ENCODE measurements at regions not wholly inside any gene's neighbourhood (a gene's known extent, or its start where the extent isn't known, plus 50 kb on each side); places are given as distances from the start of the nearest gene placed in this dataset.

GRCh38 chr6:14789996-14790395 is 455.9 kb upstream of the JARID2 start:
- TF ChIP-seq CTCF (IDR thresholded peaks at IDR 0.05) (no peak), EP300 (IDR thresholded peaks at IDR 0.05) (no peak), POLR2A (IDR thresholded peaks at IDR 0.05) (no peak)
